ENCODE measurements at regions not wholly inside any gene's neighbourhood (a gene's known extent, or its start where the extent isn't known, plus 50 kb on each side); places are given as distances from the start of the nearest gene placed in this dataset.

GRCh38 chr6:99219788-99220187 is 129.7 kb downstream of the FAXC start:
- intact Hi-C loops (cut with DNase I) = no loop called here
- no peak for DNase-seq
- peak; percentile 15 to 45 for ATAC-seq

GRCh38 chr6:99216959-99217358 is 132.5 kb downstream of the FAXC start:
- ATAC-seq (no peak), DNase-seq (no peak)
- intact Hi-C loops (cut with DNase I) = no loop called here

- intact Hi-C loops (cut with DNase I) = no loop called here
- no peak for DNase-seq
- ATAC-seq = no peak
Measured at GRCh38 chr6:99195986-99196655, 153.4 kb downstream of the FAXC start.

DNA sequence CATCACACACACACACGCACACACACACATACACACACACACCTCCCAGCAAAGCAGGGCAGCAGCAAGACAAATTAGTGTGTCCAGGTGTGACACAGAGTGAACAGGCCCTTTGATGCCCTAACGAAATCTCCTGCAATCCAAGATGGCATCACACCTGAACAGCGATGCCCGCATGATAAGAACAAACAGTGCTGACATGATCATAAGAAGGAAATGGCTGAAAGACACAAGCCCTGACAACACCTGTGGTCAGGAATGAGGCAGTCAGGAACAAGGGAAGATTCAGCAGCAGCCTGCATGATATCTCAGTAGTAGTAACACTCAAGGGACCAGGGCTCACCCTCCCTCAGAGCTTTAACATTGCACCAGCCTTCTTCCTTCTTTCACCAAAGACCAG is 156.9 kb downstream of the FAXC start:
- ATAC-seq (no peak), DNase-seq (no peak)
- intact Hi-C loops (cut with DNase I) = no loop called here

DNA sequence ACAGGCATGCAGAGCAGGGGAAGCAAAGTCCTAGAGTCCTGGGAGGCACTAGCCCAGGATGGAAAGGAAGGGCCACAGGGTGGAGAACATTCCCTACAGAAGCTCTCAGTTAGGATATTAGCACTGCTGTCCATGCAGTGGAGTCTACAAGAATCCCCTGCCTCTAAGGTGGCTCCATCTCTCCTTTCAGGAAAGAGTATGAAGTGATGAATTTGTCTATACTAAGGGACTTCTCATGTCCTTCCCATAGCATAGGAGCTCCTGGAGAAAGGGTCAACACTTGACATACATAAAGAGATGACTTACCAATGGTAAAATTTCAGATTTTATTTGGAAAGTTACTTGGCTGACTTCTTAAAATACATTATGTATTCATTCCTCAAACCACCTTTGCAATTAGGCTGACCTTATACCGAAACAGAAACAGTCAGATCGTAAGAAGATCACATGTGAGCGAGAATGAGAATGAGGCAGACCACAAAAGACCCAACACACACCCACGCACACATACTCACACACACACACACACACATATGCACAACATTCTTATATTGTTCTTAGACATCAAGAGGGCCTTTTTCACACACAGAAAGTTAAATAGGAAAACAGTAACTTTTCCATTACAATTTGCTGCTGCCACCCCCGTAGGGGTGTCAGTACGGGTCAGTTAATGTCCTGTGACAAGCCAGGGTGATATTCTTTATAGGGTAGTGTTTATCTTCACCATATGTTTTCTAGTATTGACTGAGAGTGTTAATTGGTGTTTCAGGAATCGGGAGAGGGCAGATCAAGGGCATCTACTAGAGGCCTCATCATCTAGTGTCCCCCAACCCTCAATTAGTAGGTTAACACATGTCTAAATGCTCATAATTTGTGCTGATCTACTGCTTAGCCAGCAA is 159.4 kb downstream of the FAXC start:
- DNase-seq (no peak), ATAC-seq (no peak)
- intact Hi-C loops (cut with DNase I) = no loop called here

DNA sequence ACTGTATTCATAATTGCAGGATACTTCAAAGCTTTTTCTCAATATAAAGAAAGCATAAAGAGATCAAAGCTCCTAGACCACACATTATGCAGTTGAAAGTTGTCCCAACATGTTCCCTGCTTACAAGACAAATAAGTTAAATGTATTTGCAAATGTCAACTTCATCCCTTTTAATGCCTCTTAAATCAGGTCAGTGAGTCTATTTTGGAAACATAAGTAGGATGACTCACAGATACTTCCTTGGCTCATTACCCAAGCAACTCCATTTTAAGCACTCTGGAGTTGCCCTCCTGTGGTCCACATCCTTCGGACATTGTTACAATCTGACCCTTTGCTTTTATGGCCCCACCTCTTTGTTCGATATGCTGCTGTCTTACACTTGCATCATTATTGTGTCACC is 162.0 kb downstream of the FAXC start:
- ATAC-seq (peak; percentile 63 to 74), DNase-seq (no peak)

DNA sequence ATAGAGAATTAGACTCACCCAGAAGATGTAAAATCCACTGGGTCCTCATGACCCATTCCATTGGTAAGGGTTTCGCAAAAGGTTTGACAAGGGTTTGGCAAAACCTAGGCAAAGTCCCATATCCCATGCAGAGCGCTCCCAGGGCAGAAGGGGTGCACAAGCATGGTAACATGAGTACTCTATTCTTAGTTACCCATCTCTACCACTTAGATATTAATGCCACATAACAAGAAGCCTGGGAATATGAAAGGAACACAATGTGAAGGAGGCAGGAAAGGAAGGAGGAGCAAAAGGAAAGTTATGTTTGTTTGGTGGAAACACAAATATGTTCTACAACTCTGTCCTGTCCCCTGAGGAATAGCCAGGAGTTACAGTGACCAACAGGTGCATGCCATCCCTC is 163.1 kb downstream of the FAXC start:
- intact Hi-C loops (cut with DNase I) = no loop called here
- ATAC-seq = no peak
- DNase-seq = no peak

More for the DNA sequence above, 162.0 kb downstream of the FAXC start:
- intact Hi-C loops (cut with DNase I) = no loop called here

GRCh38 chr6:99185525-99185924 is 163.9 kb downstream of the FAXC start:
- ATAC-seq = peak; percentile 47 to 61

DNA sequence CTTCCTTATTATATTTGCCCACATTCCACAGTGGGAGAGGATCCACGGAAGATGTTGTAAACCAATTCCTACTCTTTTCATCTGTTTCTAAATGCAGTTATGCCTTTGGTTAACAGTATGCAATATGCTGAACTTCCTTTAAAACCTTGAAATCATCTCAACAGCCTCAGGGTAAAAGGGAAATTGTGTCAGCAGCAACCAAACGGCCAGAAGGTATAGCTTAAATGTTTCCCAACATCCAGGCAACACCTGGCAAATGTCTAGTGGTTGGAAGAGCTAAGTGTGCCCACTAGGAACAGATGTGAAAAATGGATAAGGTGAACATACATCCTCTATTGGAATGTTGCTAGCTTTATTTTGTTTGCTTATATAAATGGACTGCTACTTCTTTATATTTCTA is 164.8 kb downstream of the FAXC start:
- DNase-seq (no peak), ATAC-seq (no peak)
- intact Hi-C loops (cut with DNase I) = no loop called here

More at GRCh38 chr6:99185525-99185924, 163.9 kb downstream of the FAXC start:
- no peak for DNase-seq
- intact Hi-C loops (cut with DNase I) = no loop called here

GRCh38 chr6:99183066-99183465 is 166.4 kb downstream of the FAXC start:
- no peak for ATAC-seq
- intact Hi-C loops (cut with DNase I) = no loop called here

DNA sequence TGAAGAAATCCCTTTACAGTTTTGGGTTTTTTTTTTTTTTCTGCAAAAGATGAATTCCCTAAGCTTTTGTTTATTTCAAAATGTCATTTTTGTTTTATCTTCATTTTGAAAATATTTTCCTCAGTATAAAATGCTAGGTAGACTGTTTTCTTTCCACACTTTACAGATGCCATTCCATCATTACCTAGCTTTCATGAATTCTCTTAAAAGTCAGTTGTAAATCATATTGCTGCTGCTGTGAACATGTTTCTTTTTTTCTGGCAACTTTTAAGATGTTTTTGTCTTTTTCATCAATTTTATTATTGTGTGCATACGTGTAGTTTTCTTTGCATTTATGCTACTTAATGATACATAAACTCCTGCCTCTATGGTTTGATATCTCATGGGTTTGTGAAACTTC is 168.3 kb downstream of the FAXC start:
- ATAC-seq (no peak), DNase-seq (no peak)
- intact Hi-C loops (cut with DNase I) = no loop called here

More at GRCh38 chr6:99183066-99183465, 166.4 kb downstream of the FAXC start:
- no peak for DNase-seq

DNA sequence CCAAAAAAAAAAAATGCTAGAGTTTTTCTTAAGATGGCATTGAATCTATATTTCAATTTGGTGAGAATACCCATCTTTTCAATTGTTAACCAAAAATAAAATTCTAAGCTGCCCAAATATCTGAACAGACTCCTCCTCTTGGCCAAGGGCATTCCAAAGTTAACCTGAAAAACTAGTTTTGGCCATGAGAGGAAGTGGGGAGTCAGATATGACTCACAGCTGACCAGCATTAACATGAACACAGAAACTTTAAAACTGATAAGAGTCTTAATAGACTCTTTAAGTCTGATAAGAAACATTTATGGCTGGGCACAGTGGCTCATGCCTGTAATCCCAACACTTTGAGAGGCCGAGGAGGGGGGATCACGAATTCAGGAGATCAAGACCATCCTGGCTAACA is 171.3 kb downstream of the FAXC start:
- DNase-seq (no peak), ATAC-seq (no peak)
- intact Hi-C loops (cut with DNase I) = no loop called here

GRCh38 chr6:99177736-99178135 is 171.7 kb downstream of the FAXC start:
- no peak for ATAC-seq
- DNase-seq = no peak
- intact Hi-C loops (cut with DNase I) = no loop called here

DNA sequence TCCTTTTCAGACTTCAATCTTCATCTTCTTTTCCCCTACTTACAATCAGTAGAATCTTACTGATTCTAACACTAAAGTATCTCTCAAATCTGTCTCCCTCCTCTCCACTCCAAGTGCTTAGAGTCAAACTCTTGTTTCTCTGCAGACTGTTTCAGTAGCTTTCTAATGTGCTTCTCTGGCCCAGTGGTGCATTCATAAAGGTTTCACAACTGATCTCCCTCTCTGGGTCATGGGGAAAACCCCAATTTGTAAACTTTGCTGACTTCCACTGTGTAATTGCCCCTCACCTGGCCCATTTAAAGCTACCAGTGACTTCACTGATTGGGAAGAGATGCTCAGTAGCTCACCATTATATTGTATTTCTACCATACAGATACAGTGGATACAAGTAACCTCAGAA is 183.6 kb downstream of the FAXC start:
- intact Hi-C loops (cut with DNase I) = no loop called here
- DNase-seq = no peak
- no peak for ATAC-seq

DNA sequence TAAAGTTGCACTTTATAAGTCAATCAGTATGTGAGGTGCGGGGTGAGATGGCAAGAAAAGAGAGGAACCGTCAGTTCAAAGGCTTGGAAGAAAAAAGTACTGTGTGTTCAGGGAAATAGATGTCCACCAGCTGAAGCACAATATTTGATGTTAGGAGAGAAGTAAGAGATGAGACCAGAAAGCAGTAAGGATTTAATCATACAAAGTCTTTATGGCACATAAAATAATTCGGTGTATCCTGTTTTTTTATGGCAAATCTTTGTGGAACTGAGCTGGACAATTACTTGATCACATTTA is 197.2 kb downstream of the FAXC start:
- ATAC-seq (no peak), DNase-seq (no peak)
- intact Hi-C loops (cut with DNase I) = loop anchor here in 1 of 2 donors (10.0 kb wide), 1 partner anchor 83 kb away; no protein-coding TSS in a partner anchor

GRCh38 chr6:99151634-99152346 is 197.7 kb downstream of the FAXC start:
- DNase-seq (peak; percentile 23), ATAC-seq (peak; percentile 44 to 67)
- intact Hi-C loops (cut with DNase I) = loop anchor here (2.0 to 10.0 kb wide), 2 partner anchors 83 to 89 kb away; no protein-coding TSS in a partner anchor

DNA sequence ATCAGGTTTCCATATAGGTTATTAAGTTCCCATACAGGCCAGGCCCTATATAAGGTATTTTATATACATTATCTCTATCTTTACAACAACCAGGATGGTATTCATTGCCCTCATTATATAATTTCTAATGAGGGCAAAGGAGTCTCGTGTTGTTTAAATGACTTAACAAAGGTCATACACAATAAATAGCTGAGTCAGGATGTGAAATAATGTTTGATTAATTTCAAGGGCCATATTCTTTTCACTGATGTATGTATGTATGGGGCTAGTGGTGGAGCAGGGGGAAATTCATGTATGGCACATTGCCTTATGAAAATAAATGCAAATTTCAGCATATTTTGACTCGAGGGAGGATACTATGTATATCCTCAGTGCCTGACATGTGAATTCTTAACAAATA is 200.7 kb downstream of the FAXC start:
- no peak for DNase-seq
- ATAC-seq = no peak
- intact Hi-C loops (cut with DNase I) = no loop called here

- intact Hi-C loops (cut with DNase I) = no loop called here
- no peak for ATAC-seq
- DNase-seq = no peak
Measured at GRCh38 chr6:99148111-99148510, 200.4 kb upstream of the FBXL4 start.

- ATAC-seq = no peak
- intact Hi-C loops (cut with DNase I) = no loop called here
- no peak for DNase-seq
Measured at GRCh38 chr6:99147206-99147605, 199.5 kb upstream of the FBXL4 start.

- no peak for DNase-seq
- intact Hi-C loops (cut with DNase I) = no loop called here
- ATAC-seq = no peak
Measured at GRCh38 chr6:99146711-99147110, 199.0 kb upstream of the FBXL4 start.
